Ishikawa (cell line): ENCODE measurements at regions not wholly inside any gene's neighbourhood (a gene's known extent, or its start where the extent isn't known, plus 50 kb on each side); places are given as distances from the start of the nearest gene placed in this dataset.

Source experiments
- CEBPB ChIP-seq: IDR thresholded peaks from 2 replicates; pipeline ENCODE4 v1.6.1; 2012
- CREB1 ChIP-seq: IDR thresholded peaks from 2 replicates; pipeline ENCODE4 v1.6.1; 2012; ENCODE audit warnings: low read depth
- EP300 ChIP-seq: IDR thresholded peaks from 2 replicates; pipeline ENCODE4 v1.6.1; 2012; ENCODE audit warnings: borderline replicate concordance
- MAX ChIP-seq: IDR thresholded peaks from 2 replicates; pipeline ENCODE4 v1.6.1; 2012
- REST ChIP-seq: IDR thresholded peaks from 2 replicates; pipeline ENCODE4 v1.6.1; 2012; ENCODE audit warnings: low read depth, mild to moderate bottlenecking
- TAF1 ChIP-seq: IDR thresholded peaks from 2 replicates; pipeline ENCODE4 v1.6.1; 2012; ENCODE audit warnings: low read depth, mild to moderate bottlenecking
- YY1 ChIP-seq: IDR thresholded peaks from 2 replicates; pipeline ENCODE4 v1.6.1; 2012; ENCODE audit warnings: low read depth

- no peak for TF ChIP-seq CEBPB
- no peak for TF ChIP-seq CREB1
- TF ChIP-seq EP300 = no peak
- TF ChIP-seq YY1 = no peak
- no peak for TF ChIP-seq REST
- TF ChIP-seq MAX = no peak
- no peak for TF ChIP-seq TAF1
Observed at GRCh38 chr1:221477252-221477651, 264.6 kb downstream of the DUSP10 start.
